GM23248 (cell line): ENCODE measurements at regions not wholly inside any gene's neighbourhood (a gene's known extent, or its start where the extent isn't known, plus 50 kb on each side); places are given as distances from the start of the nearest gene placed in this dataset.

ENCODE experiments used
- EZH2 ChIP-seq: fragments of 200-600 bp; sonication (generic); IDR thresholded peaks from 2 replicates; pipeline ENCODE4 v1.6.1; 2018; ENCODE audit warnings: antibody characterized with exemption, mild to moderate bottlenecking; ENCODE audit not compliant: insufficient read depth, poor library complexity, severe bottlenecking
- EZH2phosphoT487 ChIP-seq: fragments of 200-600 bp; sonication (generic); IDR thresholded peaks from 2 replicates; pipeline ENCODE4 v1.6.1; 2018; ENCODE audit warnings: antibody characterized with exemption, moderate library complexity, mild to moderate bottlenecking, low read depth; ENCODE audit not compliant: insufficient read depth

DNA sequence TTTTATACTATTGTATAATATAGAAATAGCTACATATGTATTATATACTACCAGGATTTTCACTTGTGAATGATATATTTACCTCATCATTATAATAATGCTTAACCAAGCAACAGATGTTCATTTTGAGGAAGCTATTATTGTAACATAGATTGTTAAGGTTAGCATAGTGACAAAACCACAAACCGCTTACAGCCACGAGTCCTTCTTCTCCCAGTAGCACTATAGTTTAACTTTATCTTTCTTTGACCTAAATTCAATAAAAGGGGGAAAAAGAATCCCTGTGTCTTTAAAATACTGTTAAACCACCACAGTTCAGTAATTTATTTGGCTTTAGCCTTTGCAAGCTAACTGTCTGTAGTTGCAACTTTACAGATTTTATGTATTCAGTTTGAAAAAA, 1039.4 kb upstream of the B3GALT2 start:
- TF ChIP-seq EZH2 (no peak), EZH2phosphoT487 (no peak)
